A549 (cell line): ENCODE measurements at regions not wholly inside any gene's neighbourhood (a gene's known extent, or its start where the extent isn't known, plus 50 kb on each side); places are given as distances from the start of the nearest gene placed in this dataset.

Experiments
- ATAC-seq, 2 experiments: fragments of 200-7000 bp in 1 of 2; fragments of >200 bp in 1 of 2; cut with Nextera tagmentation in 1 of 2; cut with Tn5 transposase in 1 of 2; 3 replicates each; pipeline versions ENCODE4 v1.8.0 to v1.9.1; 2018 to 2020; ENCODE audit warnings: mild to moderate bottlenecking in 1 of 2, moderate library complexity in 1 of 2
- CTCF ChIA-PET: fragments of 300-600 bp; sonication (Branson Sonifier 250); formaldehyde crosslinking; extraction: SDS; loops from one replicate; lab custom pipeline; 2021; ENCODE audit warnings: antibody characterized with exemption, inconsistent platforms; lab: Yijun Ruan, JAX
- POLR2A ChIA-PET: fragments of 350-600 bp; formaldehyde crosslinking; extraction: SDS; loops from one replicate; lab custom pipeline; 2021; ENCODE audit warnings: antibody characterized with exemption, inconsistent platforms; lab: Yijun Ruan, JAX
- DNase-seq, 2 experiments: peaks; one replicate each; pipeline versions ENCODE4 v3.0.0 to v3.0.0-alpha.2; 2011 to 2016; ENCODE audit warnings: low read depth in 1 of 2, low spot score in 1 of 2
- FAIRE-seq: peaks from 2 replicates; lab custom pipeline; 2011; peaks lifted over from hg19 to GRCh38; lab: Jason Lieb, UNC
- H3K27ac ChIP-seq, 2 experiments: fragments of >200 bp; sonication (Bioruptor Twin); formaldehyde crosslinking; 3 replicates each; pipeline ENCODE4 v1.5.1; 2016 to 2017
- H3K4me1 ChIP-seq: fragments of >200 bp; sonication (Bioruptor Twin); formaldehyde crosslinking; 3 replicates; pipeline ENCODE4 v1.6.1; 2016
- H3K4me2 ChIP-seq: fragments of >200 bp; sonication (Bioruptor Twin); formaldehyde crosslinking; 3 replicates; pipeline ENCODE4 v1.6.1; 2016
- H3K4me3 ChIP-seq: fragments of >200 bp; sonication (Bioruptor Twin); formaldehyde crosslinking; 3 replicates; pipeline ENCODE4 v1.5.1; 2016
- H3K9me3 ChIP-seq: fragments of >200 bp; sonication (Bioruptor Twin); formaldehyde crosslinking; 3 replicates; pipeline ENCODE4 v1.6.1; 2016
- BCL3 ChIP-seq: fragments of >200 bp; sonication (Bioruptor Twin); formaldehyde crosslinking; IDR thresholded peaks from 3 replicates; pipeline ENCODE4 v1.6.1; 2016
- CBX2 ChIP-seq: fragments of 200-600 bp; sonication (generic); IDR thresholded peaks from 2 replicates; pipeline ENCODE4 v1.6.1; 2016; ENCODE audit warnings: low read depth, mild to moderate bottlenecking, borderline replicate concordance
- CBX8 ChIP-seq: fragments of 200-600 bp; sonication (generic); IDR thresholded peaks from 2 replicates; pipeline ENCODE4 v1.6.1; 2016
- CHD4 ChIP-seq: fragments of 200-600 bp; sonication (generic); IDR thresholded peaks from 2 replicates; pipeline ENCODE4 v1.6.1; 2016; ENCODE audit warnings: antibody characterized with exemption, mild to moderate bottlenecking, borderline replicate concordance
- E2F6 ChIP-seq: IDR thresholded peaks from 2 replicates; pipeline ENCODE4 v1.6.1; 2012; ENCODE audit warnings: low read depth, borderline replicate concordance
- EP300 ChIP-seq, 2 experiments: fragments of >200 bp; sonication (Bioruptor Twin); formaldehyde crosslinking; IDR thresholded peaks; 2 replicates in 1 of 2; 3 replicates in 1 of 2; pipeline ENCODE4 v1.6.1; 2016 to 2017
- ESRRA ChIP-seq: fragments of 150-350 bp; IDR thresholded peaks from 2 replicates; pipeline ENCODE4 v1.6.1; 2014; ENCODE audit warnings: mild to moderate bottlenecking, low read length, borderline replicate concordance
- FOSL2 ChIP-seq, 2 experiments: fragments of 450-650 bp in 1 of 2; fragments of >200 bp in 1 of 2; sonication (Bioruptor Twin) in 1 of 2; formaldehyde crosslinking; IDR thresholded peaks; 2 replicates each; pipeline versions ENCODE4 v1.5.0 to v1.6.1; 2016 to 2020; ENCODE audit warnings: mild to moderate bottlenecking in 1 of 2, moderate library complexity in 1 of 2
- FOXS1 ChIP-seq: fragments of 250-450 bp; sonication (Bioruptor Pico); IDR thresholded peaks from 2 replicates; pipeline ENCODE4 v1.5.0; 2020; ENCODE audit warnings: mild to moderate bottlenecking, moderate library complexity
- HDAC2 ChIP-seq: fragments of 200-600 bp; sonication (generic); IDR thresholded peaks from 2 replicates; pipeline ENCODE4 v1.6.1; 2016
- HES2 ChIP-seq: fragments of >200 bp; sonication (Bioruptor Twin); formaldehyde crosslinking; IDR thresholded peaks from 2 replicates; pipeline ENCODE4 v1.6.1; 2016
- HOXA7 ChIP-seq: fragments of 250-450 bp; sonication (Bioruptor Pico); IDR thresholded peaks from 2 replicates; pipeline ENCODE4 v1.5.0; 2020; ENCODE audit warnings: mild to moderate bottlenecking, moderate library complexity
- KDM1A ChIP-seq: fragments of 200-600 bp; sonication (generic); IDR thresholded peaks from 2 replicates; pipeline ENCODE4 v1.6.1; 2016; ENCODE audit warnings: low read depth, mild to moderate bottlenecking
- MAFK ChIP-seq: fragments of 450-650 bp; IDR thresholded peaks from 2 replicates; pipeline ENCODE4 v1.6.1; 2014; ENCODE audit not compliant: partially characterized antibody
- MAX ChIP-seq: IDR thresholded peaks from 2 replicates; pipeline ENCODE4 v1.6.1; 2012
- MAZ ChIP-seq: fragments of 150-350 bp; IDR thresholded peaks from 2 replicates; pipeline ENCODE4 v1.6.1; 2014; ENCODE audit warnings: antibody characterized with exemption, low read depth, low read length, borderline replicate concordance
- PHF8 ChIP-seq: fragments of 200-600 bp; sonication (generic); IDR thresholded peaks from 2 replicates; pipeline ENCODE4 v1.6.1; 2016; ENCODE audit warnings: low read depth, mild to moderate bottlenecking, antibody characterized with exemption, moderate library complexity, borderline replicate concordance
- POLR2A ChIP-seq: IDR thresholded peaks from 2 replicates; pipeline ENCODE4 v1.6.1; 2012; ENCODE audit warnings: mild to moderate bottlenecking, low read length
- POLR2AphosphoS2 ChIP-seq: conservative IDR thresholded peaks from 2 replicates; pipeline ENCODE4 v1.6.1; 2012; ENCODE audit warnings: low read length, improper control_type of control experiment, inconsistent platforms
- RAD21 ChIP-seq, 2 experiments: fragments of >200 bp in 1 of 2; sonication (Bioruptor Twin) in 1 of 2; formaldehyde crosslinking in 1 of 2; IDR thresholded peaks in 1 of 2; conservative IDR thresholded peaks in 1 of 2; 2 replicates in 1 of 2; 3 replicates in 1 of 2; pipeline ENCODE4 v1.6.1; 2012 to 2018; ENCODE audit warnings: inconsistent platforms in 1 of 2
- SMC3 ChIP-seq: fragments of >200 bp; sonication (Bioruptor Twin); formaldehyde crosslinking; IDR thresholded peaks from 3 replicates; pipeline ENCODE4 v1.6.1; 2018; ENCODE audit warnings: inconsistent platforms
- TFCP2L1 ChIP-seq: fragments of 250-450 bp; sonication (Bioruptor Pico); IDR thresholded peaks from 2 replicates; pipeline ENCODE4 v1.5.0; 2021; ENCODE audit warnings: mild to moderate bottlenecking
- ZFP36 ChIP-seq: fragments of 450-650 bp; IDR thresholded peaks from 2 replicates; pipeline ENCODE4 v1.6.1; 2014; ENCODE audit warnings: borderline replicate concordance; ENCODE audit not compliant: partially characterized antibody
- WGBS: methylation state at CpG from one replicate; pipeline ENCODE4 v1.1.6; 2017; ENCODE audit errors: missing lambda C conversion rate; 5-methylcytosine and 5-hydroxymethylcytosine counted together

GRCh38 chr16:85445064-85445778 is 167.9 kb upstream of the GSE1 start:
- ATAC-seq (0 out of 6 replicates have a peak, but pooled peaks of 1 of the 2 experiments have one; percentile 10), FAIRE-seq (no peak), DNase-seq (no peak)
- Histone ChIP-seq H3K4me2 (no peak overlapping the region), H3K4me1 (no peaks in the 10 kb centered on the region), H3K27ac (no peak overlapping the region), H3K4me3 (no peak overlapping the region), H3K9me3 (no peaks in the 10 kb centered on the region)
- TF ChIP-seq RAD21 (conservative IDR thresholded peaks at IDR 0.05 in 1 of 2, IDR thresholded peaks at IDR 0.05 in 1 of 2), result no peak
- ChIA-PET POLR2A (no interaction called here), CTCF (interaction anchor here (0.9 to 3.5 kb wide), 12 partner anchors 9 to 273 kb away, joined by 3 to 17 read pairs (median 5); no protein-coding TSS in a partner anchor)
- 85% methylated on average over 18 of the region's 27 CpGs for WGBS

DNA sequence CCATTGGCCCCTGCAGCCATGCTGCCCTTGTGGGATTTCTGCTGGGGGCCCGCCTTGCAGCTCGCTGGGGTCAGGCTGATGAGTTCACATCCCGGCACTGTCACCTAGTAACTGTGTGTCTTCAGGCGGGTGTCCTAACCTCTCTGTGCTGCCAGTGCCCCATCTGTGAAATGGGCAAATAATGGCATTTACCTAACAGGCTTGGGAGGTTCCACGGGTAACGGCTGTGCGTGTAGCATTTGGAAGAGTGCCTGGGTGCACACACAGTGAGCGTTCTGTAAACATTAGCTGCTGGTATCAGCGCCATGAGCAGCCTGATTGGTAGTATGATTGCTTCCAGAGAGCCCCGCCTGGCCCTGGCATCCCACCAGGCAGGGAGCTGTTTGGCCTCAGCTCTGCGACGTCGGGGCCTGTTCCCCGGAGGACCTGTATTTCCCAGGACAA is 167.3 kb upstream of the GSE1 start:
- no peaks in the 10 kb centered on the region for H3K9me3 ChIP-seq
- ATAC-seq (no peak), DNase-seq (no peak), FAIRE-seq (no peak)
- no peak overlapping the region for H3K27ac ChIP-seq
- ChIA-PET POLR2A (no interaction called here), CTCF (interaction anchor here (0.9 to 4.3 kb wide), 13 partner anchors 8 to 273 kb away, joined by 3 to 26 read pairs (median 4); no protein-coding TSS in a partner anchor)
- no peaks in the 10 kb centered on the region for H3K4me1 ChIP-seq
- WGBS, result 95% methylated on average over 14 of the region's 14 CpGs
- TF ChIP-seq KDM1A (0 out of 2 replicates have a peak, but pooled peaks have one; percentile 49), ZFP36 (peak; percentile 50), CBX2 (no peak)
- no peak overlapping the region for H3K4me2 ChIP-seq
- H3K4me3 ChIP-seq, result no peak overlapping the region

DNA sequence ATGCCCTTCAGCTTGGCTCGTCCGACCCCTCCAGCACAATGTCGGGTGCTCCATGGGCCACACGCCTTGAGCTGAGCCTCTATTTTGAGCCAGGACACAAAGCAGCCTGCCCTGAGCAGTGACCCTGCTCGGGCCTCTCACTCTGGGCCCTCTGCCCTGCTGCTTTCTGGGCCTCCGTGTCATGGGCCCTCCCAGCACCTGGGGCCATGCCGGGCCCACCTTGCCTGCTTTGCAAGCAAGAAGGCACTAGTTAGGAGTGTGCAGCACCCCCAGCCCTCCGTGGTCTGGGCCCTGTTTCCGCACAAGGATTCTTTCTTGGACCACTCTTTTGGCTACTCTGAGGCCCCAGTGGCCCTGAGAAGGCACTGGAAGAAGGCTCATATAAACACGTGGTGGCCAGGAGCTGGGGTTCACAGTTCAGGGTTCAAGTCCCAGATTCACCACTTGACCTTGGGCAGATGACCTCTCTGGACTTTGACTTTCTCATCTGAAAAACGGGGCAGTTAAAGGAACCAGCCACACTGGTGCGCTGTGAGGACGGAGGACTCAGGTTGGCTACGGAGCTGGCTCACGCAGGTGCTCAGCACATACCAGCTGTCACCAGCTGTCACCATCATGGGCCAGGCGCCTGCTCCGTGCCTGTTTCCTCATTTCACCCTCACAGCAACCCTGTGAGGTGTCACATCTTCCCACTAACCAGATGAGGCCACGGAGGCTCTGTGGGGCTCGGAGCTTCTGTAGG is 166.0 kb upstream of the GSE1 start:
- Histone ChIP-seq H3K4me2 (no peak overlapping the region), H3K4me3 (no peak overlapping the region), H3K27ac (no peak overlapping the region), H3K4me1 (no peaks in the 10 kb centered on the region), H3K9me3 (no peaks in the 10 kb centered on the region)
- ATAC-seq (peak in 1 of 2 experiments; percentile 12; a peak in 1 of 6 replicates), FAIRE-seq (no peak), DNase-seq (no peak)
- TF ChIP-seq TFCP2L1 (no peak), ESRRA (no peak), MAX (no peak), MAZ (no peak), HDAC2 (no peak), FOXS1 (CRISPR knock-in tag) (no peak), E2F6 (no peak), SMC3 (no peak), BCL3 (no peak), CBX8 (no peak), HOXA7 (no peak), MAFK (no peak), POLR2A (no peak), PHF8 (no peak), POLR2AphosphoS2 (no peak), FOSL2 (IDR thresholded peaks at IDR 0.05) (no peak), FOSL2 (CRISPR knock-in tag; IDR thresholded peaks at IDR 0.05) (no peak), CHD4 (no peak), EP300 (IDR thresholded peaks at IDR 0.05) (no peak), HES2 (no peak)
- WGBS, result 81% methylated on average over 18 of the region's 19 CpGs
- ChIA-PET CTCF (interaction anchor here (0.9 to 4.3 kb wide), 22 partner anchors 10 to 271 kb away, joined by 3 to 26 read pairs (median 6); no protein-coding TSS in a partner anchor), POLR2A (no interaction called here)
